PC-9 (cell line): ENCODE measurements at regions not wholly inside any gene's neighbourhood (a gene's known extent, or its start where the extent isn't known, plus 50 kb on each side); places are given as distances from the start of the nearest gene placed in this dataset.

Source experiments
- CTCF ChIP-seq: fragments of 200-600 bp; sonication (generic); conservative IDR thresholded peaks from 2 replicates; pipeline ENCODE4 v1.6.1; 2017; ENCODE audit warnings: mixed run types, antibody characterized with exemption, mild to moderate bottlenecking, moderate library complexity
- EZH2 ChIP-seq: fragments of 200-600 bp; sonication (generic); IDR thresholded peaks from 2 replicates; pipeline ENCODE4 v1.8.0; 2017; ENCODE audit warnings: antibody characterized with exemption, low read depth

DNA sequence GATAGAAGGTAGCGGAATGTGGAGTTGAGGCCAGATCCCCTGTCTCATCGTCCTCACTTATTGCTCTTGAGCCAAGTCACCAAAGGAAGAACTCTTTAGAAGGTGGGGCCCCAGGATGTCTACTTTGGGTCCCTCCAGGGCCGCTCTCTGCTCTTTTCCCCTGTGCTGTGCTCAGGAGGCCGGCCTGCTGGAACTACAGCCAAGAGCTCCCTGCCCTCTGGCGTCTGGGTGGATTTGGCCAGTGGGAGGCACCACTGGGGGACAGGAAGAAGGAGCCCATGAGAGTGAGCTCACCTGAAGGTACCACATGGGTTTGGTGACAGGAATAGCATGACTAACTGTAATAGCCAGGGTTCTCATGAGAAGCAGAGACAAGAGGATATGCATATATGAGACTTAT, 97.7 kb upstream of the FAM180A start:
- TF ChIP-seq CTCF (no peak), EZH2 (no peak)
